Keratinocyte (primary cell): ENCODE measurements at regions not wholly inside any gene's neighbourhood (a gene's known extent, or its start where the extent isn't known, plus 50 kb on each side); places are given as distances from the start of the nearest gene placed in this dataset.

Source experiments
- EZH2 ChIP-seq: IDR thresholded peaks from one replicate; pipeline ENCODE4 v1.6.1; 2012; ENCODE audit warnings: inconsistent platforms, mild to moderate bottlenecking, low read length, moderate library complexity
- TF ChIP-seq, protein P1 (sequence below), 3 experiments: IDR thresholded peaks in 1 of 3; conservative IDR thresholded peaks in 1 of 3; optimal IDR thresholded peaks in 1 of 3; 2 replicates in 2 of 3; 3 replicates in 1 of 3; pipeline versions ENCODE3 to v1.5.1; 2011; ENCODE audit warnings: low read length in 3 of 3, mild to moderate bottlenecking in 3 of 3, moderate library complexity in 2 of 3, control low read depth in 1 of 3, inconsistent platforms in 1 of 3; ENCODE audit not compliant: insufficient read depth in 2 of 3; ENCODE audit errors: extremely low read depth in 1 of 3

DNA sequence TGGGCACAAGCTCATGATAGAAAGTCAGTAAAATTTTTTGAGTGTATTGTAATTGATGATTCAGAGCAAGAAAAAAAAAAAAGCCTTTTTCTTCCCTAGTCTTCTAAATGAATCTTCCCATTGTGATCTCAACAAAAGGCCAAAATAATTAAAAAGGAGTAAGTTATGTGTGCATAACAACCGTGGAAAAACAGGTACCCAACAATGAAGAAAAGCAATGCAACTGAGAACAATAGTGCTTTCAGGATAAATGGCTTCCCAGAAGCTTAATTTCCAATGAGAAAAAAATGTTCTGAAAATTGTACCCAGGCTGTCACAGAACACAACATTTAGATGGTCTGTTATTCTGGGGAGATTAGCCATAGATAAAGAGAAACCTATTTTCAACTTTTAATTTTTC lies 399.0 kb upstream of the AGA start:
- TF ChIP-seq, protein P1, sequence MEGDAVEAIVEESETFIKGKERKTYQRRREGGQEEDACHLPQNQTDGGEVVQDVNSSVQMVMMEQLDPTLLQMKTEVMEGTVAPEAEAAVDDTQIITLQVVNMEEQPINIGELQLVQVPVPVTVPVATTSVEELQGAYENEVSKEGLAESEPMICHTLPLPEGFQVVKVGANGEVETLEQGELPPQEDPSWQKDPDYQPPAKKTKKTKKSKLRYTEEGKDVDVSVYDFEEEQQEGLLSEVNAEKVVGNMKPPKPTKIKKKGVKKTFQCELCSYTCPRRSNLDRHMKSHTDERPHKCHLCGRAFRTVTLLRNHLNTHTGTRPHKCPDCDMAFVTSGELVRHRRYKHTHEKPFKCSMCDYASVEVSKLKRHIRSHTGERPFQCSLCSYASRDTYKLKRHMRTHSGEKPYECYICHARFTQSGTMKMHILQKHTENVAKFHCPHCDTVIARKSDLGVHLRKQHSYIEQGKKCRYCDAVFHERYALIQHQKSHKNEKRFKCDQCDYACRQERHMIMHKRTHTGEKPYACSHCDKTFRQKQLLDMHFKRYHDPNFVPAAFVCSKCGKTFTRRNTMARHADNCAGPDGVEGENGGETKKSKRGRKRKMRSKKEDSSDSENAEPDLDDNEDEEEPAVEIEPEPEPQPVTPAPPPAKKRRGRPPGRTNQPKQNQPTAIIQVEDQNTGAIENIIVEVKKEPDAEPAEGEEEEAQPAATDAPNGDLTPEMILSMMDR (optimal IDR thresholded peaks at IDR 0.05 in 1 of 3, IDR thresholded peaks at IDR 0.05 in 1 of 3, conservative IDR thresholded peaks at IDR 0.05 in 1 of 3; ENCODE audit: extremely low read depth in 1 of 3, insufficient read depth in 2 of 3, low read length in 3 of 3): no peak
- TF ChIP-seq EZH2: no peak
